ENCODE measurements at regions not wholly inside any gene's neighbourhood (a gene's known extent, or its start where the extent isn't known, plus 50 kb on each side); places are given as distances from the start of the nearest gene placed in this dataset.
"Not testable (repeated sequence)": the region's sequence is repeated elsewhere in the genome, so short reads cannot be mapped to it uniquely, and the experiment has no call there.

DNA sequence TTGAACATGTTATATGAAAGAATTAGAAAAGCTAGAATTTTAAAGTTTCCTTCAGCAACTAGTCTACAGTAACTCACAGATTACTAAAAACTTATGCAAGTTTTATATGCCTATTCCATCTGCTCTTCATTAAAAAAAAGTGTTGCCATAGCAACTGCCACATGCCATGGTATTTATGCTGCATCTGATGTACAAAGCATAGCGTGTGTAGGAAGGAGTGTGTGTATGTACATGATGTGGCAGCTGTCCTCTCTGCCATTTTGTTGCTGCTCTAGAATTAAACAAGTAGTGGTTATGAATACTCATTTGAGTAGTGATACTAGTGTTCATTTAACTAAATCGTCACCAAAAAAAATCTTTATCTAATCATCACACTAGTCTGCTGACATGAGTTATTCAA lies 593.5 kb downstream of the CETN3 start:
- Histone ChIP-seq H3K36me3 (ENCODE audit: control insufficient read depth in 2 of 2, extremely low read depth in 1 of 2, insufficient read depth in 2 of 2, low read length in 2 of 2) (no peaks in the 10 kb centered on the region), H3K9me3 (replicated peaks; ENCODE audit: control insufficient read depth, insufficient read depth, low read length) (no peaks in the 10 kb centered on the region), H2AFZ (ENCODE audit: low read depth, low read length) (no peak overlapping the region), H3K4me2 (ENCODE audit: insufficient read depth, low read length) (no peak overlapping the region), H3K9me1 (replicated peaks; ENCODE audit: control insufficient read depth, extremely low read depth, insufficient read depth, low read length) (no peaks in the 10 kb centered on the region), H3K9ac (replicated peaks; ENCODE audit: extremely low read depth, insufficient read depth, low read length) (no peak overlapping the region), H3K4me3 (replicated peaks in 1 of 3; ENCODE audit: insufficient read depth in 1 of 3, low read depth in 1 of 3, low read length in 3 of 3) (no peak overlapping the region), H3K4me1 (ENCODE audit: control insufficient read depth, extremely low read depth, insufficient read depth, low read length) (no peaks in the 10 kb centered on the region), H3K27ac (ENCODE audit: insufficient read depth, low read depth, low read length) (no peak overlapping the region), H3K79me2 (ENCODE audit: control insufficient read depth, insufficient read depth, low read length) (no peaks in the 10 kb centered on the region), H3K27me3 (ENCODE audit: control insufficient read depth in 2 of 2, insufficient read depth in 2 of 2, low read length in 2 of 2) (no peaks in the 10 kb centered on the region), H4K20me1 (replicated peaks; ENCODE audit: control insufficient read depth, extremely low read depth, insufficient read depth, low read length) (no peaks in the 10 kb centered on the region)
- BruUV-seq (replicated peaks), result no TSS peak
- FAIRE-seq (no peak), DNase-seq (ENCODE audit: low read depth, low spot score) (no peak)
- POLR2A ChIA-PET, result no interaction called here
- dilution Hi-C loops (cut with MboI; ENCODE audit: extremely low pct_ligation_motif_present, low sequenced_read_pairs), result no loop called here
- CTCF ChIA-PET, result no interaction called here
- intact Hi-C loops (cut with micrococcal nuclease), result no loop called here
- TF ChIP-seq POLR2AphosphoS5 (IDR thresholded peaks at IDR 0.05; ENCODE audit: insufficient read depth, low read depth, low read length) (no peak), GATA2 (IDR thresholded peaks at IDR 0.05; ENCODE audit: insufficient read depth, insufficient read length, low read depth, low read length) (no peak), JUN (IDR thresholded peaks at IDR 0.05; ENCODE audit: borderline replicate concordance, insufficient read depth, insufficient read length, low read depth) (no peak), POLR2A (IDR thresholded peaks at IDR 0.05; ENCODE audit: low read depth, low read length) (no peak), FOS (IDR thresholded peaks at IDR 0.05; ENCODE audit: borderline replicate concordance, insufficient read depth, low read length) (no peak), MYC (IDR thresholded peaks at IDR 0.05; ENCODE audit: low read depth, low read length) (no peak)
- TF ChIP-seq, protein P1, sequence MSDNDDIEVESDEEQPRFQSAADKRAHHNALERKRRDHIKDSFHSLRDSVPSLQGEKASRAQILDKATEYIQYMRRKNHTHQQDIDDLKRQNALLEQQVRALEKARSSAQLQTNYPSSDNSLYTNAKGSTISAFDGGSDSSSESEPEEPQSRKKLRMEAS (IDR thresholded peaks at IDR 0.05; ENCODE audit: insufficient read depth, insufficient read length), result no peak
- TF ChIP-seq, protein P2, sequence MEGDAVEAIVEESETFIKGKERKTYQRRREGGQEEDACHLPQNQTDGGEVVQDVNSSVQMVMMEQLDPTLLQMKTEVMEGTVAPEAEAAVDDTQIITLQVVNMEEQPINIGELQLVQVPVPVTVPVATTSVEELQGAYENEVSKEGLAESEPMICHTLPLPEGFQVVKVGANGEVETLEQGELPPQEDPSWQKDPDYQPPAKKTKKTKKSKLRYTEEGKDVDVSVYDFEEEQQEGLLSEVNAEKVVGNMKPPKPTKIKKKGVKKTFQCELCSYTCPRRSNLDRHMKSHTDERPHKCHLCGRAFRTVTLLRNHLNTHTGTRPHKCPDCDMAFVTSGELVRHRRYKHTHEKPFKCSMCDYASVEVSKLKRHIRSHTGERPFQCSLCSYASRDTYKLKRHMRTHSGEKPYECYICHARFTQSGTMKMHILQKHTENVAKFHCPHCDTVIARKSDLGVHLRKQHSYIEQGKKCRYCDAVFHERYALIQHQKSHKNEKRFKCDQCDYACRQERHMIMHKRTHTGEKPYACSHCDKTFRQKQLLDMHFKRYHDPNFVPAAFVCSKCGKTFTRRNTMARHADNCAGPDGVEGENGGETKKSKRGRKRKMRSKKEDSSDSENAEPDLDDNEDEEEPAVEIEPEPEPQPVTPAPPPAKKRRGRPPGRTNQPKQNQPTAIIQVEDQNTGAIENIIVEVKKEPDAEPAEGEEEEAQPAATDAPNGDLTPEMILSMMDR (IDR thresholded peaks at IDR 0.05; ENCODE audit: extremely low read depth in 1 of 2, insufficient read depth in 1 of 2, low read depth in 1 of 2, low read length in 2 of 2), result no peak

DNA sequence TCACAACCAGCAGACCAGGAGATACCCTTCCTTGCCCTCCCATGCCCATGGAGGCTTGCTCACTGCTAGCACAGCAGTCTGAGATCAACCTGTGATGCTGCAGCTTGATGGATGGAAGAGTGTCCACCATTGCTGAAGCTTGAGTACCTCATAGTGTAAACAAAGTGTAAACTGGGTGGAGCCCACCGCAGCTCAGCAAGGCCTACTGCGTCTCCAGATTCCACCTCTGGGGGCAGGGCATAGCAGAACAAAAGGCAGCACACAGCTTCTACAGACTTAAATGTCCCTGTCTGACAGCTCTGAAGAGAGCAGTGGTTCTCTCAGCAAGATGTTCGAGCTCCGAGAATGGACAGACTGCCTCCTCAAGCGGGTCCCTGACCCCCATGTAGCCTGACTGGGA lies 608.8 kb downstream of the CETN3 start:
- H3K4me3 ChIP-seq (replicated peaks in 1 of 3; ENCODE audit: insufficient read depth in 1 of 3, low read depth in 1 of 3, low read length in 3 of 3); H3K4me2 ChIP-seq (ENCODE audit: insufficient read depth, low read length); POLR2A ChIA-PET; H2AFZ ChIP-seq (ENCODE audit: low read depth, low read length); H3K9ac ChIP-seq (replicated peaks; ENCODE audit: extremely low read depth, insufficient read depth, low read length); intact Hi-C loops (cut with micrococcal nuclease); H3K4me1 ChIP-seq (ENCODE audit: control insufficient read depth, extremely low read depth, insufficient read depth, low read length); BruUV-seq (replicated peaks); H3K36me3 ChIP-seq (ENCODE audit: control insufficient read depth in 2 of 2, extremely low read depth in 1 of 2, insufficient read depth in 2 of 2, low read length in 2 of 2); dilution Hi-C loops (cut with MboI; ENCODE audit: extremely low pct_ligation_motif_present, low sequenced_read_pairs); H4K20me1 ChIP-seq (replicated peaks; ENCODE audit: control insufficient read depth, extremely low read depth, insufficient read depth, low read length); CTCF ChIA-PET; H3K27ac ChIP-seq (ENCODE audit: insufficient read depth, low read depth, low read length); H3K9me1 ChIP-seq (replicated peaks; ENCODE audit: control insufficient read depth, extremely low read depth, insufficient read depth, low read length); H3K79me2 ChIP-seq (ENCODE audit: control insufficient read depth, insufficient read depth, low read length); H3K9me3 ChIP-seq (replicated peaks; ENCODE audit: control insufficient read depth, insufficient read depth, low read length); H3K27me3 ChIP-seq (ENCODE audit: control insufficient read depth in 2 of 2, insufficient read depth in 2 of 2, low read length in 2 of 2); FAIRE-seq; DNase-seq (ENCODE audit: low read depth, low spot score): not testable (repeated sequence)

DNA sequence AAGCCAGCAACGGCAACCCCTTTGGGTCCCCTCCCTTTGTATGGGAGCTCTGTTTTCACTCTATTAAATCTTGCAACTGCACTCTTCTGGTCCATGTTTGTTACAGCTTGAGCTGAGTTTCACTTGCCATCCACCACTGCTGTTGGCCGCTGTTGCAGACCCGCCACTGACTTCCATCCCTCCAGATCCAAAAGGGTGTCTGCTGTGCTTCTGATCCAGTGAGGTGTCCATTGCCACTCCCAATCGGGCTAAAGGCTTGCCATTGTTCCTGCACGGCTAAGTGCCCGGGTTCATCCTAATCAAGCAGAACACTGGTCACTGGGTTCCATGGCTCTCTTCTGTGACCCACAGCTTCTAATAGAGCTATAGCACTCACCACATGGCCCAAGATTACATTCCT lies 615.1 kb downstream of the CETN3 start:
- H3K9me1 ChIP-seq (replicated peaks; ENCODE audit: control insufficient read depth, extremely low read depth, insufficient read depth, low read length); H3K4me2 ChIP-seq (ENCODE audit: insufficient read depth, low read length); H2AFZ ChIP-seq (ENCODE audit: low read depth, low read length); intact Hi-C loops (cut with micrococcal nuclease); H3K79me2 ChIP-seq (ENCODE audit: control insufficient read depth, insufficient read depth, low read length); H3K27ac ChIP-seq (ENCODE audit: insufficient read depth, low read depth, low read length); dilution Hi-C loops (cut with MboI; ENCODE audit: extremely low pct_ligation_motif_present, low sequenced_read_pairs); H3K36me3 ChIP-seq (ENCODE audit: control insufficient read depth in 2 of 2, extremely low read depth in 1 of 2, insufficient read depth in 2 of 2, low read length in 2 of 2); H3K4me3 ChIP-seq (replicated peaks in 1 of 3; ENCODE audit: insufficient read depth in 1 of 3, low read depth in 1 of 3, low read length in 3 of 3); FAIRE-seq; H3K27me3 ChIP-seq (ENCODE audit: control insufficient read depth in 2 of 2, insufficient read depth in 2 of 2, low read length in 2 of 2); H3K9me3 ChIP-seq (replicated peaks; ENCODE audit: control insufficient read depth, insufficient read depth, low read length); POLR2A ChIA-PET; H4K20me1 ChIP-seq (replicated peaks; ENCODE audit: control insufficient read depth, extremely low read depth, insufficient read depth, low read length); H3K9ac ChIP-seq (replicated peaks; ENCODE audit: extremely low read depth, insufficient read depth, low read length); BruUV-seq (replicated peaks); H3K4me1 ChIP-seq (ENCODE audit: control insufficient read depth, extremely low read depth, insufficient read depth, low read length); CTCF ChIA-PET; DNase-seq (ENCODE audit: low read depth, low spot score): not testable (repeated sequence)

All from endothelial cell of umbilical vein (primary cell).